HL-60 (cell line): ENCODE measurements at regions not wholly inside any gene's neighbourhood (a gene's known extent, or its start where the extent isn't known, plus 50 kb on each side); places are given as distances from the start of the nearest gene placed in this dataset.
"Not testable (repeated sequence)": the region's sequence is repeated elsewhere in the genome, so short reads cannot be mapped to it uniquely, and the experiment has no call there.

Source experiments
- DNase-seq, 2 experiments: peaks; one replicate each; pipeline ENCODE4 v3.0.0-alpha.2; 2010 to 2020; ENCODE audit warnings: low read depth in 1 of 2, low spot score in 1 of 2
- H3K27ac ChIP-seq: fragments of 250-450 bp; sonication (Bioruptor Pico); replicated peaks from 2 replicates; pipeline ENCODE4 v1.5.1; 2020; ENCODE audit warnings: mild to moderate bottlenecking, moderate library complexity
- H3K27me3 ChIP-seq: fragments of 250-450 bp; sonication (Bioruptor Pico); 2 replicates; pipeline ENCODE4 v1.5.1; 2021; ENCODE audit warnings: mild to moderate bottlenecking, moderate library complexity; ENCODE audit not compliant: insufficient read depth, poor library complexity, severe bottlenecking
- H3K4me3 ChIP-seq: replicated peaks from 2 replicates; pipeline ENCODE4 v1.5.1; 2011; ENCODE audit warnings: mild to moderate bottlenecking, control low read depth, low read length; ENCODE audit not compliant: insufficient read depth
- CTCF ChIP-seq: IDR thresholded peaks from one replicate; pipeline ENCODE4 v1.5.1; 2011; ENCODE audit warnings: low read length, control low read depth, inconsistent platforms; ENCODE audit not compliant: insufficient read depth
- GABPA ChIP-seq: IDR thresholded peaks from 2 replicates; pipeline ENCODE4 v1.6.1; 2012; ENCODE audit warnings: low read depth
- POLR2AphosphoS5 ChIP-seq: IDR thresholded peaks from 2 replicates; pipeline ENCODE4 v1.6.1; 2012; ENCODE audit warnings: low read depth
- REST ChIP-seq: IDR thresholded peaks from 2 replicates; pipeline ENCODE4 v1.6.1; 2012; ENCODE audit warnings: low read depth; ENCODE audit not compliant: insufficient replicate concordance
- SPI1 ChIP-seq: IDR thresholded peaks from 2 replicates; pipeline ENCODE4 v1.6.1; 2012; ENCODE audit warnings: low read depth, mild to moderate bottlenecking, borderline replicate concordance

GRCh38 chr2:172262486-172262885 is 159.8 kb upstream of the DLX2 start:
- DNase-seq = no peak
- no peak overlapping the region for H3K4me3 ChIP-seq
- H3K27me3 ChIP-seq = no peaks in the 10 kb centered on the region
- no peak overlapping the region for H3K27ac ChIP-seq
- TF ChIP-seq REST (no peak), GABPA (no peak), POLR2AphosphoS5 (no peak), CTCF (no peak), SPI1 (no peak)

GRCh38 chr2:172264820-172265219 is 162.1 kb upstream of the DLX2 start:
- H3K4me3 ChIP-seq, H3K27me3 ChIP-seq, H3K27ac ChIP-seq, DNase-seq: not testable (repeated sequence)

- H3K4me3 ChIP-seq, DNase-seq, H3K27me3 ChIP-seq, H3K27ac ChIP-seq: not testable (repeated sequence)
Measured at GRCh38 chr2:172269507-172270244, 157.7 kb upstream of the ITGA6 start.

GRCh38 chr2:172270278-172271079 is 156.9 kb upstream of the ITGA6 start:
- Histone ChIP-seq H3K27me3 (no peaks in the 10 kb centered on the region), H3K4me3 (no peak overlapping the region), H3K27ac (no peak overlapping the region)
- TF ChIP-seq POLR2AphosphoS5 (no peak), GABPA (no peak), SPI1 (no peak), REST (no peak), CTCF (no peak)
- DNase-seq = no peak
